Head of caudate nucleus (tissue), 42 donors: ENCODE measurements at regions not wholly inside any gene's neighbourhood (a gene's known extent, or its start where the extent isn't known, plus 50 kb on each side); places are given as distances from the start of the nearest gene placed in this dataset.
"Not testable (repeated sequence)": the region's sequence is repeated elsewhere in the genome, so short reads cannot be mapped to it uniquely, and the experiment has no call there.

Source experiments
- DNase-seq, 42 donors: peaks; one replicate each; pipeline versions ENCODE4 v3.0.0 to v3.0.0-alpha.2; 2020 to 2021; ENCODE audit warnings: mixed read lengths in 7 of 42
- intact Hi-C: fragments of 100-400 bp; cut with DNase I; formaldehyde crosslinking; loops from one replicate; pipeline ENCODE4 v1.15.0; 2022

DNA sequence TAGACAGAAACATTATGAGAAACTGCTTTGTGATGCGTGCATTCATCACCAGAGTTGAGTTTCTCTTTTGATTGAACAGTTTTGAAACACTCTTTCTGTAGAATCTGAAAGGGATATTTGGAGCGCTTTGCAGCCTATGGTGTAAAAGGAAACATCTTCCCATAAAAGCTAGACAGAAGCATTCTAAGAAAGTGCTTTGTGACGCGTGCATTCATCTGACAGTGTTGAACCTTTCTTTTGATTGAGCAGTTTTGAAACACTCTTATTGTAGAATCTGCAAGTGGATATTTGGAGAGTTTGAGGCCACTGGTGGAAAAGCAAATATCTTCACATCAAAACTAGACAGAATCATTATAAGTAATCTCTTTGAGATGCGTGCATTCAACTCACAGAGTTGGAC, 3131.6 kb downstream of the TUBA3C start:
- peak in 2 of 42 donors; percentile 2 to 16 for DNase-seq
- intact Hi-C loops, result not testable (repeated sequence)

DNA sequence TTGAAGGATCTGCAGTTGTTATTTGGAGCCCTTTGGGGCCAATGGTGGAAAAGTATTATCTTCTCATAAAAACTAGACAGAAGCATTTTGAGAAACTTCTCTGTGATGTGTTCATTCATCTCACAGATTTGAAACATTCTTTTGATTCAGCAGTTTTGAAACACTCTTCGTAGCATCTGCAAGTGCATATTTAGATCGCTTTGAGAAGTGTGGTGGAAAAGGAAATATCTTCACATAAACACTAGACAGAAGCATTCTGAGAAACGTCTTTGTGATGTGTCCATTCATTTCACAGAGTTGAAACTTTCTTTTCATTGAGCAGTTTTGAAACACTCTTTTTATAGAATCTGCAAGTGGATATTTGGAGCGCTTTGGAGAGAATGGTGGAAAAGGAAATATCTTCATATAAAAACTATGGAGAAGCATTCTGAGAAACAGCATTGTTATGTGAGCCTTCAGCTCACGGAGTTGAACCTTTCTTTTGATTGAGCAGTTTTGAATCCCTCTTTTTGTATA, 3164.1 kb downstream of the TUBA3C start:
- intact Hi-C loops, DNase-seq: not testable (repeated sequence)

DNA sequence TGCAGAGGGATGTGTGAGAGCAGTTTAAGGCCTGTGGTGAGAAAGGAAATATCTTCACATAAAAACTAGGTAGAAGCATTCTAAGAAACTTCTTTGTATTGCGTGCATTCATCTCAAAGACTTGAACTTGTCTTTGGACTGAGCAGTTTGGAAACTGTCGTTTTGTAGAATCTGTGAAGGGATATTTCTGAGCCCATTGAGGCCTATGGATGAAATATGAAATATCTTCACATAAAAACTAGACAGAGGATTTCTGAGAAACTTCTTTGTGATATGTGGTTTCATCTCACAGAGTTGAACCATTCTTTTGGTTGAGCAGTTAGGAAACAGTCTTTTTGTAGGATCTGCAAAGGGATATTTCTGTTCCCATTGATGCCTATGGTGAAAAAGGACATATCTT, 3173.4 kb downstream of the TUBA3C start:
- intact Hi-C loops, DNase-seq: not testable (repeated sequence)
